GM19043 (cell line): ENCODE measurements at regions not wholly inside any gene's neighbourhood (a gene's known extent, or its start where the extent isn't known, plus 50 kb on each side); places are given as distances from the start of the nearest gene placed in this dataset.
"Not testable (repeated sequence)": the region's sequence is repeated elsewhere in the genome, so short reads cannot be mapped to it uniquely, and the experiment has no call there.

Experiments
- ATAC-seq: cut with Tn5 transposase; IDR thresholded peaks from one replicate; pipeline ENCODE4 v1.9.1; 2021; ENCODE audit warnings: low read depth; ENCODE audit not compliant: unreplicated experiment

DNA sequence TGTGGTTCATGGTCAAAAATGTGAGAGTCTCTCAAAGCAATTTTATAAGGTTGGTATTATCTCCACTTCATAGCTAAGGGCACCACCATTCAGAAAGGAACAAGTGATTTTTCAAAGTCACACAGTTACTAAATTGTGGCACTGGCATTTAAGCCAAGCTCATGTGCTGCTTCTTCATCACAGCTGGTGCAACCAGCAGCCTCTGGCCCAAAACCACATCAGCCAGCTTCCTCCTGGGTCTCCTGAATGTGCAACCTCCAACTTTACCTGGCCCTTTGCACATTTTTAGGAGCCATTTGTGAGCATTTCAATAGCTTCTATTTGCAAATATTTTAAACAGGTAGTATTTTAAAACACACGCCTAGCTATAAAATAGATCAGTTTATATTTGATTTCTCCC lies 293.7 kb downstream of the BCL11A start:
- no peak for ATAC-seq

DNA sequence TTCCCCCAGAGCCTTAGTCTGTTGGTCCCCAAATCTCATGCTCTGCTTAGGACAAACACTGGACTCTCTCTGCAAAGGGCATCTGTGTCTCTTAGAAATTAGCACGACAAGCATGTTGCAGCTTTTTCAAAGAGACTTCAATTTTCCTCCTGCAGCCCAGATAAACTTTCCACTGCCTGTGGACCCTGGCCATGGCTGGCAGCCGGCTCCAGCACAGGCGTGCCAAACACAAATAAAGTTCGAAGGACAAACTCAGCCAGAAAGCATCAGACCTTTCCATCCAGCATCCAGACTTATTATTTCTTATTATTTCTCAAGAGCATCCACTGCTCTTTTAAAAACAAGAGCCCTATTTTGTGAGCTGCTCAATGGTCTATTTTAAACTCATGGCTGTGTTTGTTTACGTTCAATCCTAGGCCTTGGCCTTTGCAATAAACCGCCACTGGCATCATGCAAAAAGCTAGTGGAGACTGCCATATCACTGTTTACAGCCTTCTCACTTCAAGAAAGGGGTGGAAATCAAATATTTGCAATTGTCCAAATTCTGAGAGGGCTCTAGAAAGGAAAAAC lies 300.8 kb downstream of the BCL11A start:
- ATAC-seq, result no peak

DNA sequence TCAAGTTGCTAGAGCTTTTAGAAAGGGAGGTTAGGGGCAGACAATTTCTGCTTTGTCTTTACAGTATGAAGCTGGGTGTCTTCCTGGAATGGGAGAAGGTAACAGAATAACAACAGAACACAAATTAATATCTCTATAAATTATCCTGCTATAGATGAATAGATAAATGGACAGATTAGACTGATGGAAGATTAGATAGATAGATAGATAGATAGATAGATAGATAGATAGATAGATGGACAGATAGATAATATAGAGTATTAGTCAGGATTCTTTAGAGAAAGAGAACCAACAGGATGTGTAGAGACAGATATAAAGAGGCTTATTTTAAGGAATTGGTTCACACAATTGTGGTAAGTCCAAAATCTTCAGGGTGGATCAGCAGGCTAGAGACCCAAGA lies 302.2 kb downstream of the BCL11A start:
- ATAC-seq, result no peak

DNA sequence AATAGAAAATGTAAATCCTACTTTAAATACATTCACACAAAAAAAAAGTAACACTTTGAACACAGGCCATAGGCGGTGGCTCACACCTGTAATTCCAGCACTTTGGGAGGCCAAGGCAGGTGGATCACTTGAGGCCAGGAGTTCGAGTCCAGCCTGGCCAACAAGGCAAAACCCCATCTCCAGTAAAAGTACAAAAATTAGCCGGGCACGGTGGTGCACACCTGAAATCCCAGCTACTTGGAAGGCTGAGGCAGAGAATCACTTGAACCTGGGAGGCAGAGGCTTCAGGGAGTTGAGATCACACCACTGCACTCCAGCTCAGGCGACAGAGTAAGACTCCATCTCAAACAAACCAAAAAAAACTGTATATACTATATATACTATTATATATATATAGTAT lies 303.6 kb downstream of the BCL11A start:
- ATAC-seq, result no peak

- no peak for ATAC-seq
Measured at GRCh38 chr2:60247471-60247870, 306.0 kb downstream of the BCL11A start.

GRCh38 chr2:60246583-60246982 lies 306.9 kb downstream of the BCL11A start:
- ATAC-seq, result no peak

DNA sequence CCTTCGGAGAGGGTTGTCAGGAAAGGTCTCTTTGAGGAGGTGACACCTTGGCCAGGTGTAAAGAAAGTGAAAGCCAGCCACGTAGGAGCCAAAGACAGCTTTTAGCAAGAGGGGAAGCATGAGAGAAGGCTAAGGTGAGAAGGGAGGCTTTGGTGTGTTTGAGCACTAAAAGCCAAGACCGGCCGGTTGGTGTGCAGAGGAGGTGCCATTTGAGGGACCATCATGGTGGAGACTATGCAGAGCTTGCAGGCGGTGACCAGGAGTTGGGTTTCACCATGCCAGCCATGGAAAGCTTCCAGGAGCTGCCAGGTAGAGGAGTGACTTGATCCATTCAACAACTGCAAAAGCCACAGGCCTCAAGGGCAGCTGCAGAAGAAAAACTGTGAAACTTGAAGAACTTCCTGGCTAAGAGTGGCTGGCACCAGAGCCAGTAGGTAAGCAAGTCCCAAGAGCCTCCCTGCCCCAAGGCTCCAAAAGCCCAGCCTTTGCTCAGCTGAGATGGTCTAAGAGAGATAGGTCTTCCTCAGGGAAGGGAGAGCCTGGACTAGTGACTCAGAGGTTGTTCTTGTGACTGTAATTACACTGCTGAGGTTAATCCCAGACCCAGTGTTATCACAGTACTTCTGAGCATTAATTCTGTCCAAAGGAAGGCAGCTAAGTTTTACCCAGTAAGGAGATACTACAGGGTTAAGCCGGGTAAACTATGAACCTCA lies 319.0 kb downstream of the BCL11A start:
- ATAC-seq, result no peak

DNA sequence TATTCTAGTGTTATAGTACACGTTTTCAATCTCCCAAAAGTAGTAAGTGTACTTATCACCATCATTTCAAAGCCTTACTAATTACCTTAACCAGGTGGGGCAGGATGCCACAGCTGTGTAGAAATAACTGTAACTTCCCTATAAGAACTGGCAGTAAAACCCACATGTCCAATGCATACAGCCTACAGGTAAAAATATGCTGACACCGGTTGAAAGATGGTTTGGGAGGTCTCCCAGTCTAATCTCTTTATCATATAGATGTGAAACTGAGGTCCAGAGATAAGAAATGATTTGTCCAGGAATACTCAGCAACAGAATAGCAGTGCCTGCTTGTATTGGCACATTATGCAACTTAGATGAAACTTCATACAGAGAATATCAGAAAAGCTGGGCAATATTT lies 322.9 kb downstream of the BCL11A start:
- no peak for ATAC-seq

DNA sequence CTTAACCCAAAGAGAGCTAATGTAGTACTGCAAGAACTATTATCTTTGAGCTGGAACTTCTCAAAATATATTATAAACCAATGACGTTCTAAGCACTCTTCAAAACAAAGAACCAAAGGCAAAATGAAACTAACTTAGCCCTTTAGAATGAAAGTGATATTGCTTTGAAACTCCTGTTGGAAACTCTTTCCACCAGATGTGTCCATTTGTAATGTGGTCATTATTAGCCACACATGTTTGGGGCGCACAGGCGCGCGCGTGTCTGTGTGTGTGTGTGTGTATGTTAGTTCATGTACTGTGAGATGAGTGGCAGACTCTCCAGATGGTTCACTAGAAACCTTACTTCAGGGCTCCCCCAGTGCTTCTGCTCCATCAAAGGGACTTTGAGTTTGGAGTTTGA lies 323.4 kb downstream of the BCL11A start:
- ATAC-seq, result no peak

DNA sequence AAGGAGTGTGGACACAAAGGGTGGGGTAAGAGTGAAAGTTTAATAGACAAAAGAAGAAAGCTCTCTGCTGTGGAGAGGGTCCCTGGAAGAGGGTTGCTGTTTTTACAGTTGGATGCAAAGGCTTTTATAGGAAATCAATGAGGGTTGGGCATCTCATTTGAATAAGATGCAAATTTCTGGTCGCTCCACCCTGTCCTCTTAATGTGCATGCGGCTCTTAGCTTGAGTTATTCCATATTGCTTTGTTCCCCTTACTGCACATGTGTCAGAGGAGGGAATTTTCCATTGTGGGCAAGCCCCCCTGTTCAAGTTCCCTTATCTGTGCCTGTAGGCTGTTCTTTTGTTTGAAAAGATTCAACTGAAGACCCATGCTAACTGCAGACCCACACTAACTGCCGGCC lies 326.5 kb downstream of the BCL11A start:
- ATAC-seq, result no peak

DNA sequence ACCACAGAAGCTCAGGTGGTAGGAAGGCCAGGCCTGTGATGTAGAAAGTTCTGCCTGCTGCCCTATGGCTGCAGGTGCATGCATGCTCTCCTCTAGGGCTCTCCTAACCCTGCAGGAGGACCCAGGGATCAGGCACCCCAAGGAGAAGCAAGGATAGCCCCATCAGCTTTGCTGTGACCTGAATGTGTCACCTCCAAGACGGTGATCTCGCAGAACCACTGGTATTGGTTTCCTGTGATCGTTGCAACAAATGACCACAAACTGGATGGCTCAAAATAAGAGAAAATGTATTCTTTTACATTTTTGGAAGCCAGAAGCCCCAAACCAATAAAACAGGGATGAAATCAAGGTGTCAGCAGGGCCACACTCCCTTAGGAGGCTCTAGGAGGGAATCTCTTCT lies 327.3 kb downstream of the BCL11A start:
- no peak for ATAC-seq

- ATAC-seq, result no peak
Measured at GRCh38 chr2:60223859-60224258, 329.6 kb downstream of the BCL11A start.

DNA sequence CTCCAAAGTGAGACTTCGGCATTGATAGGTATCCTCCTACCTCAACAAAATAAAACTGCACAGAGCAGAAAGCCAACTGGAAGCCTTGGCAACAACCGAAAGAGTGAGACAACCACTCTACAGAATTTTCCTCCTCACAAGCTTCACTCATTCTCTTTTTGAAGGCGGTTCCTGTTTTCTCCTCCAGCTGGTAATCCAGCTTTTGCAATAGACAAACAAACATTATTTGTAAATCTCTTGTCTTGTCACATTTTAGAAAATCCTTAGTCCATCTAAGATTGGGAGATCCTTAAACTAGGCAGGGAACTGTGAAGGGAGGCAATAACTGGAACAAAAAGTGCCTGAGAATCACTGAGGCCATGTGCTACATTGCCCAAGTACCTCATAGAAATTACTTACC lies 332.4 kb downstream of the BCL11A start:
- no peak for ATAC-seq

DNA sequence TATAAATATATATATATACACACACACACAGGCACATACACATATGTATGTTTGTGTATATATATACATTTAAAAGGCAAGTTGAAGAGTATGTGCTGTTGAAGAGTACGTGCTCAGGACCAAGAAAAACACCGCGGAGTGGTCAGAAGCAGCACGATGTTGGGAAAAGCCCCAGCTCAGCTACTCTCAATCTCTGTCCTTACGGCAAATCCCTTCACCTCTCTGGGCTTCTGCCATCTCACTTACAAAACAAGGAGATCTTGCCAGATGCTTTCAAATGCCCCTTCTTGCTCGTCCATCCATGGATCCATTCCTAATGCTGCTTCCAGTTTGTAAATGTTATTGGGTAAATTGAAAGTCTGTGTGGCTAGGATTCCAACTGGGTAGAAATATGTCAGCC lies 333.9 kb downstream of the BCL11A start:
- no peak for ATAC-seq

- no peak for ATAC-seq
Measured at GRCh38 chr2:60216452-60216995, 336.9 kb downstream of the BCL11A start.

- ATAC-seq, result no peak
Measured at GRCh38 chr2:60215386-60215901, 338.0 kb downstream of the BCL11A start.

GRCh38 chr2:60214626-60214875 lies 338.9 kb downstream of the BCL11A start:
- no peak for ATAC-seq

DNA sequence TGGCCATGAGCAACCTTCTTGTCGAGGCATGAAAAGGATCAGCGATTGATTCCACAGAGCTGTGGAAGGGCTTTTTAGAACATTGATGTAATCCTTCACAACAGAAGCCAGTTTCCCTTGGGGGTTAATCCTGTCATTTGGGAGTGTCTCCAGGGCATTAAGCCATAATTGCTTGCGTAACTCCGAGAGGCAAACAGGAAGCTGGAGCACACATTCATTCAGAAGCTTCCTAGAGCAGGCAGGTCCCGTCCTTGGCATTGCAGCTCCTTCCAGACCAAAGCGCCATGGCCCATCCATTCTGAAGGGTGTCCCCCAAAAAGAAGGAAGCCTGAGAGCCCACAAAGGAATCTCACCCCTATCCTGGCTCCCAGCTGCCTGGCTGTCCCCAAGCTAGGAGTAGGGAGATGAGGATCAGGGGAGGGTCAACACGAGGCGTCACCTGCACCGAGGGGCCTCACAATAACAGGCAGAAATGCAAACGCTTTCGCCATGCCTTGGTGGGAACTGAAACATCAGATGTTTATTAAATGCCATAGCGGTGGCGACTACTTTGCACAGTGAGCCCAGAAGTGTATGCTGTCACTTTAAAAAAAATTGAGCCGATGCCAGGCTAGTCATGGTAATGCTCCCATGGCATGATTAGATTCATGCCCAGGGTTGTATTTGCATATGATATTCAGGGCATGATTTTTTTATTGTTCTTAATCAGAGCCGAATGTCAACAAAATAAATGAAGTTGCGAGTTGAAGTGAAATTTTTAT lies 339.4 kb downstream of the BCL11A start:
- ATAC-seq, result no peak

- no peak for ATAC-seq
Measured at GRCh38 chr2:60212181-60212945, 341.1 kb downstream of the BCL11A start.

DNA sequence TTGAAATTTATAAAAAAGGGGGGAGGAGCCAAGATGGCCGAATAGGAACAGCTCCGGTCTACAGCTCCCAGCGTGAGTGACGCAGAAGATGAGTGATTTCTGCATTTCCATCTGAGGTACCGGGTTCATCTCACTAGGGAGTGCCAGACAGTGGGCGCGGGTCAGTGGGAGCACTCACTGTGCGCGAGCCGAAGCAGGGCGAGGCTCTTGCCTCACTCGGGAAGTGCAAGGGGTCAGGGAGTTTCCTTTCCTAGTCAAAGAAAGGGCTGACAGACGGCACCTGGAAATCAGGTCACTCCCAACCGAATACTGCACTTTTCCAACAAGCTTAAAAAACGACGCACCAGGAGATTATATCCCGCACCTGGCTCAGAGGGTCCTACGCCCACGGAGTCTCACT lies 364.4 kb downstream of the BCL11A start:
- ATAC-seq, result not testable (repeated sequence)

DNA sequence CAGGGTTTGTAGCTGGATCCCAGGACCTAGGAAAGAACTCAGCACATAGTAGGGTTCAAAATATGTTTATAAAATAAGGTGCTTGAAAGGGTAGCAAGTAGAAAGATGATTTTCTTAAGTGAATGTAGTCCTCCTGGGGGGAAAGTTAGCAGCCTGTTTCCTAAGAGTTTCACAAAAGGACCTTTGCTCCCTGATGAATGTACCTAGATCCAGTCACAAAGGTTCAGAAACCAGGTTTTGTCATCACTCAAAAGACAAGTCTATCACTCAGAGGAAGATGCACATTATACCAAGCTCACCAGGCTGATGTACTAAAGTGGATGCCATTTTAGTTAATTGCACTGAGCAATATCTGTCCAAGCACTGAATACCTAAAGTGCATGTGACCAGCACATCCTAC lies 378.2 kb downstream of the BCL11A start:
- no peak for ATAC-seq
